ENCODE measurements at regions not wholly inside any gene's neighbourhood (a gene's known extent, or its start where the extent isn't known, plus 50 kb on each side); places are given as distances from the start of the nearest gene placed in this dataset.

DNA sequence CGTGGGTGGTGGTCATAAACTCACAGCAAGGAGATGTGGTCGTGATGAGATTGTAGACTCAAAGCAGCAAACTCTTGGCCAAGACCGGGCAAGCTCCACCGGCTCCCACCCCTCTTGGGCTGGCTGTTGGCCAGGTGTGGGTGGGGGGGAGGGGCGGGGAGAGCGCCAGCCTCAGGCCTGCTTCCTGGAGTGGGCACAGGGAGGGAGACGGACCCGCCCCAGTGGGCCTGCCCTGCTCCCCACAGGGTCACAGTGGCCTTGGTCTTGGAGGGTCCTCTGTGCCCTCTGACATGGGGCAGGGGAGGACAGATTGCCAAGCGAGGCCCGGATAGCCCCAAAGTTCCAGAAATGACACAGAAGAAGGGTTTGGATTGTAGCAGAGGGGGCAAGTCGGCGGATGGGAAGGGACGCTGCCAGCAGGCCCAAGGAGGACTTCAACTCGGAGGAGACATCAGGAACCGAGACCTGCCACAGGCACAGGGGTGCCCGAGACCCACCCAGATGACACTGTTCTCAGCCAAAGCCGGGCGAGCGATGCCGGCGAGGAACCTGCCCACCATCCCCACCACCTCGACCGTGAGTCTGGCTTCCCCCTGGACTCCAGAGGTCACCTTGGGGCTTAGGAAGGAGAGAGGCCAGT is 85.4 kb upstream of the ACTRT2 start:
- H3K4me3 ChIP-seq (replicated peaks in 1 of 2; ENCODE audit: low read depth in 2 of 2, low read length in 2 of 2), result no peak overlapping the region
- DNase-seq (ENCODE audit: low read depth in 2 of 2), result no peak
- TF ChIP-seq, protein P1, sequence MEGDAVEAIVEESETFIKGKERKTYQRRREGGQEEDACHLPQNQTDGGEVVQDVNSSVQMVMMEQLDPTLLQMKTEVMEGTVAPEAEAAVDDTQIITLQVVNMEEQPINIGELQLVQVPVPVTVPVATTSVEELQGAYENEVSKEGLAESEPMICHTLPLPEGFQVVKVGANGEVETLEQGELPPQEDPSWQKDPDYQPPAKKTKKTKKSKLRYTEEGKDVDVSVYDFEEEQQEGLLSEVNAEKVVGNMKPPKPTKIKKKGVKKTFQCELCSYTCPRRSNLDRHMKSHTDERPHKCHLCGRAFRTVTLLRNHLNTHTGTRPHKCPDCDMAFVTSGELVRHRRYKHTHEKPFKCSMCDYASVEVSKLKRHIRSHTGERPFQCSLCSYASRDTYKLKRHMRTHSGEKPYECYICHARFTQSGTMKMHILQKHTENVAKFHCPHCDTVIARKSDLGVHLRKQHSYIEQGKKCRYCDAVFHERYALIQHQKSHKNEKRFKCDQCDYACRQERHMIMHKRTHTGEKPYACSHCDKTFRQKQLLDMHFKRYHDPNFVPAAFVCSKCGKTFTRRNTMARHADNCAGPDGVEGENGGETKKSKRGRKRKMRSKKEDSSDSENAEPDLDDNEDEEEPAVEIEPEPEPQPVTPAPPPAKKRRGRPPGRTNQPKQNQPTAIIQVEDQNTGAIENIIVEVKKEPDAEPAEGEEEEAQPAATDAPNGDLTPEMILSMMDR (IDR thresholded peaks at IDR 0.05; ENCODE audit: low read depth, low read length), result no peak

DNA sequence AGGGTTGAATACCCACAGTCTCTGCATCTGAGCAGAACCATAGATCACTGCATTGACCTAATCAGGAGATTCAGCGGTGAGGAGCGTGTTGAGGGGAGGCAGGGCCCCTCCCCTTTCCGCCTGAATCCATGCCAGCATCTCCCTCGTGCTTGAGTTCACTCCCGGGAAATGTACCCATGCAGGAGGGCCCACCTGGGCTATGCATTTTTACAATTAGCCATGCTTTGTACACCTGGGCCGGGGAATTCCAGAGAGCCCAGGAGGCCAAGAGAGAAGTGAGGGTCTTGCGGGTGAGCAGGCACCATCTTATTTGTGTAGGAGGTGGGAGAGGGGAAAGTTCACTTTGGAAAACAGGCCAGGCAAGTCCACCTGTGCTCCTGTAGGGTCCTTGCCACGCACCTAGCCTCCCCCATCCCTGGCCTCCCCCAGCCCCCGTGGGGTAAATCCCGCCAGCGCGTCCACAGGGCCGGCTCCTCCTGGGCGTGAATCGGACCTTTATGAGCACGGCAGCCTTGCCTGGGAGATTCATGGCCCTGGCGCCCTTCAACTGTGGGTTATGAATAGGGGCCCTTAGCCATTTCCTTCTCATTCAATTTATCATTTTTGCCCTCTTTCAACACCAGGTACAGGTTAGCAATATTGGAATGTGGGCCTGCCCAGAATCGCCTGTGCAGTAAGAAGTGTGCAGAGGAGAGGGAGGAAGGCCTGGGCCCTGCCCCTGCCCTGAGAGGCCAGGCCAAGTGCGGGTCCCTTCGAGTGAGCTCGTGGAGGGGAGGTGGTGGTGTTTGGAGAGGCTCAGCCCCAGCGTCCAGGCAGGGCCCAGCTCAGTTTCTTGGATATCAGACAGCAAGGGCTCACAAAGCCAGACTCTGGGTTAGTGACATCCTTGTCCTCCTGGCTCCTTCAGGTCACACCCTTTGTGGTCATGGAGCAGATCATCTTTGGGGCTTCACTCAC is 84.4 kb upstream of the ACTRT2 start:
- TF ChIP-seq, protein P1 (IDR thresholded peaks at IDR 0.05; ENCODE audit: low read depth, low read length), result no peak
- no peak overlapping the region for H3K4me3 ChIP-seq (replicated peaks in 1 of 2; ENCODE audit: low read depth in 2 of 2, low read length in 2 of 2)
- DNase-seq (ENCODE audit: low read depth in 2 of 2), result no peak

DNA sequence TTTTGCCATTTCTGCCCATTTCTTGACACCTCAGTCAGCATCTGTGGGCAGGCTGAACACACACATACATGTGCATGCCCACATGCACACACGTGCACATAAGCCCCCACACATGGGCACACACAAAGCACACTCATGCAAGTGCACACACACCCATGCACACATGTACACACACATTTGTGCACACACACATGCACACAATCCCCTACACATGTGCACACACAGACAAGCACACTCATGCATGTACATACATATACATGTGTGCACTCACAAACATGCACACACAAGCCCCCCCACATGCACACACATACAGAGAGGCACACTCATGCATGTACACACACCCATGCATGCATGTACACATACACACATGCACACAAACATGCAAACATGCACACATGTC is 83.5 kb upstream of the ACTRT2 start:
- no peak overlapping the region for H3K4me3 ChIP-seq (replicated peaks in 1 of 2; ENCODE audit: low read depth in 2 of 2, low read length in 2 of 2)
- TF ChIP-seq, protein P1 (IDR thresholded peaks at IDR 0.05; ENCODE audit: low read depth, low read length), result no peak
- no peak for DNase-seq (ENCODE audit: low read depth in 2 of 2)

DNA sequence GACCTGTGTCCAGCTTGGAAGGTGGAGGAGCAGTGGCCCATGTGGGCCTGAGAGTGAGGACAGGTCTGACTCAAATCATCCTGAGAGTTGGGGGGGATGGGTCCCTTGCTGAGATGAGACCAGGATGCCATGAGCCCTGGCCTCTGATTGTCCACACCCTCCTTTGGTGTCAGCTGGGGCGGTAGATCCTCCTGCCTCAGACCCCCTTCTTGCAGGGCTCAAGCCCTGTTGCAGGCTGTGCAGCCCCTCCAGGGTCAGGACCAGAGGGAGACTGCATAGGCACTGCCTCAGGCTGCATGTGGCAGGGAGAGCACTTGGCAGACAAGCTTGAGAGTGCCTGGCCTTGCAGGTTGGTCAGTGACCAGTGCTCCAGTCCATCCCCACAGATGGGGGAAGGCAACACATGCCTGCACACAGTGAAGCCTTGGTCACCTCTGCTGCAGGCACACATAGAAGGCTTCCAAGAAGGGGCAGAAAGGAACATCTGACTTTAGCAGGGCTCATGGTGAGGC is 82.2 kb upstream of the ACTRT2 start:
- no peak for DNase-seq (ENCODE audit: low read depth in 2 of 2)
- H3K4me3 ChIP-seq (replicated peaks in 1 of 2; ENCODE audit: low read depth in 2 of 2, low read length in 2 of 2), result no peak overlapping the region
- TF ChIP-seq, protein P1 (IDR thresholded peaks at IDR 0.05; ENCODE audit: low read depth, low read length), result no peak

DNA sequence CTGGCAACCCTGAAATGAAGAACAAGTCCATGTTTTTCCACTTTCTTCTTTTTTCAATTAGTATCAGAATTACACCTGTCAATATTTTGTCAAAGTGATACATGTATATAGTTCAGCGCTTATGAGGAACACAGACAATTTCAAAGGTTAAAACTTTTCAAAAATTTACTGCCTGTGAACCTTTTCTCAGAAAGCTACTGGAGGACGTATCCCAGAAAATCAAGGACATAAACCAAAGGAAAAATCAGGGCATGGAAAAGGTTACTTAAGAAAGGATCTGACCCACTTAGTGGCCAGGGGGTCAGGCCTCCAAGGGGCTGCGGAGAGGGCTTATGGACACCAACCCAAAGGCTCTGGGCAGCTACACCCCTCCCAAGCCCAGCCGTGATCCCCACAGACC is 81.1 kb upstream of the ACTRT2 start:
- TF ChIP-seq, protein P1 (IDR thresholded peaks at IDR 0.05; ENCODE audit: low read depth, low read length), result no peak
- no peak for DNase-seq (ENCODE audit: low read depth in 2 of 2)
- H3K4me3 ChIP-seq (replicated peaks in 1 of 2; ENCODE audit: low read depth in 2 of 2, low read length in 2 of 2), result no peak overlapping the region

DNA sequence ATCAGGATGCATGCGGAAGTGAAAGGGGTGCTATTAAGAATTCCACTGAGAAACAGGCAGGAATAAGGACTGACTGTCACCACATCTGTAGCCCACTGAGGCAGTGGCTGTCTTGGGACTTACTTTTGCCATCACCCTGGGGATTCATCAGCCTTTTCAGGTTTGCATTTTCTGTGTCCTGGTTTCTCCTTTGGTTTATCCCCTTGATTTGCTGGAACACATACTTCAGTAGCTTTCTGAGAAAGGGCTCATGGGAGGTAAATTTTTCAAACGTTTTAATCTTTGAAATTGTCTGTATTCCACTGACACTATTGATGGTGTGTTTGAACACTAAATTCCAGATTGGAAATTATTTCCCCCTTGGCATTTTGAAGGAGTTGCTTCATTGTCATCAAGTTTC is 80.2 kb upstream of the ACTRT2 start:
- TF ChIP-seq, protein P1 (IDR thresholded peaks at IDR 0.05; ENCODE audit: low read depth, low read length), result no peak
- no peak for DNase-seq (ENCODE audit: low read depth in 2 of 2)
- H3K4me3 ChIP-seq (replicated peaks in 1 of 2; ENCODE audit: low read depth in 2 of 2, low read length in 2 of 2), result no peak overlapping the region

Data from cardiac fibroblast (primary cell).